HG03025 (cell line): ENCODE measurements at regions not wholly inside any gene's neighbourhood (a gene's known extent, or its start where the extent isn't known, plus 50 kb on each side); places are given as distances from the start of the nearest gene placed in this dataset.
"Not testable (repeated sequence)": the region's sequence is repeated elsewhere in the genome, so short reads cannot be mapped to it uniquely, and the experiment has no call there.

Experiments used
- ATAC-seq: cut with Tn5 transposase; IDR thresholded peaks from one replicate; pipeline ENCODE4 v1.9.1; 2021; ENCODE audit warnings: mild to moderate bottlenecking, moderate library complexity; ENCODE audit not compliant: unreplicated experiment, low FRiP score

DNA sequence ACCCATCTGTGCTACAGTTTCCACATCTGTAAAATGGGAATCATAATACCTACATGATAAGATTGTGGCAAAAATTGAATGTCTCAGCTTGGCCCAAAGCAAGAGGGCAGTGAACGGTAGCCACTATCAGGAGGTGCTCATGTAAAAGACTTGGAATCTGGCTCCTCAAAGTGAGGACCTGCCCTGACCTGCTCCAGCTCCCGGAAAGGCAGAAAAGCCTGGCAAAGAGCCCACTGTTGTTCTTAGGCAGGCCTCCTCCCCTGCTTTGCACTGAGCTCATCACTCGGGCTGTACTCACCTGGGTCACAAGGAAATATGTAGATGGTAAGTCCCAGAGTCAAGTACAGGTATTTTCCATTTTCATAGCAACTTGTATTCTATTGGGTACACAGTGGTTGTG is 250.7 kb upstream of the TBL1XR1 start:
- ATAC-seq = no peak

DNA sequence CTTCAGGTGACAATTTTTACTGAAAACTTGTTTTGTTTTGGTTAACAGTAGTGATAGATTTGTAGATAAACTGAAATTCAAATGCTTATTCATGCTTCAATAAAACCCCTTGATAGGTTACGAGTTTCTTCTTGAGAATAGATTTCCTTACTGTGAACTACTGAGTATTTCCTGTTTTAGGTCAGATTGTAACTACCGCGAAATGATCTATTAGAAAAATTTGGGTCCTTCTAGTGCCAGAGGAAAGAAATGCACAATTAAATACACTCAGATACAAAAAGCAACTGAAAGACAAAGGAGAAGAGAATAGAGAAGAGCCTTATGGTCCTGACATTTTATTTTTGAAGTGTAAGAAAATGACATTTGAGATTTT is 251.7 kb upstream of the TBL1XR1 start:
- ATAC-seq = peak; percentile 12

DNA sequence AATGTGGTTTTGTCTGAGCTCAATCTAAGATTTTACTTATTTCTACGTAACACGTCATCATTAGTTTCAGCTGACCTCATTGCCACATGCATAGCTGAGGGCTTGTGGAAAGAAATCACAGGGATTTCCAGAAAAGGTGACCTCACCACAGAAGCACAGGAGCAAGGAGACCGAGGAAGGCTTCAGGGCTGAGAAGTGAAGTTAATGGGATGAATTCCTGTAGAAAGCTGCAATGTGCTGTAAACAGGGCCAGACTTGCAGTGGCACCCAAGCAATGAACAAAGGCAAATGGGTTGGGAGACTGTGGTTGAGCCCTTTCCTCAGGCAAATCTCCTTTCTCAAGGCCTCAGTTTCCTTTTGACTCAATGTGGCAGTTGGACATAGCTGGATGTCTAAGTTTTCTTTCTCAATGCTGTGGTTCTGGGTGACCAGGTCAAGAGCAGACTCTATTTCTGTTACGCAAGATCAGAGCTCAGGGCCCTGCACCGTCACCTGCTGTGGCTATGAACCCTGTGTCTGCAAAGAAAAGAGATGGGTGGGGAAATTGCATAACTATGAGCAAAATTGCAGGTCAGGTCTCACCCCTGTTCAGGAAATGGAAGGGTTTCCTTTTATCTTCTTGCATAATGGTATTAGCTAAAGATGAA is 252.2 kb upstream of the TBL1XR1 start:
- ATAC-seq = peak; percentile 94

DNA sequence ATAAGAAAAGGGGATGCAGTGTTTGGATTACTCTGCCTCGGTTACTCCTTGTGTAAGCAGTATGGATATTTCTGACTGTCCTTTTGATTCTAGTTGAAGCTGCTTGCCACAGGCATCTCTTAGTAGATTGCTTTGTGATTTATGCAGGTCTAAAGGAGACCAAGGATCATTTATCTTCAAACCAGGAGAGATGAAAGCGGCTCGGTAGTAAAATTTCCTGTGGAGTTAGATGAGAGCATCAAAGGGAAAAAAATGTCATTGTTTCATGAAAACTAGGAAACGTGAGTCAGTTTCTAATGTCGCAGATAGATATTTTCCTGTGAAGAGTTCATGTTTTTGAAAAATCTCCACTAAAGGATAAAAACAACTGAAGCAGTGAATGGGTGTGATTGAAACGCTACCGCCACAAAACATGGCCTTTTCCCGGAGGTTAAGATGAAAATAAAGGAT is 254.0 kb upstream of the TBL1XR1 start:
- no peak for ATAC-seq

DNA sequence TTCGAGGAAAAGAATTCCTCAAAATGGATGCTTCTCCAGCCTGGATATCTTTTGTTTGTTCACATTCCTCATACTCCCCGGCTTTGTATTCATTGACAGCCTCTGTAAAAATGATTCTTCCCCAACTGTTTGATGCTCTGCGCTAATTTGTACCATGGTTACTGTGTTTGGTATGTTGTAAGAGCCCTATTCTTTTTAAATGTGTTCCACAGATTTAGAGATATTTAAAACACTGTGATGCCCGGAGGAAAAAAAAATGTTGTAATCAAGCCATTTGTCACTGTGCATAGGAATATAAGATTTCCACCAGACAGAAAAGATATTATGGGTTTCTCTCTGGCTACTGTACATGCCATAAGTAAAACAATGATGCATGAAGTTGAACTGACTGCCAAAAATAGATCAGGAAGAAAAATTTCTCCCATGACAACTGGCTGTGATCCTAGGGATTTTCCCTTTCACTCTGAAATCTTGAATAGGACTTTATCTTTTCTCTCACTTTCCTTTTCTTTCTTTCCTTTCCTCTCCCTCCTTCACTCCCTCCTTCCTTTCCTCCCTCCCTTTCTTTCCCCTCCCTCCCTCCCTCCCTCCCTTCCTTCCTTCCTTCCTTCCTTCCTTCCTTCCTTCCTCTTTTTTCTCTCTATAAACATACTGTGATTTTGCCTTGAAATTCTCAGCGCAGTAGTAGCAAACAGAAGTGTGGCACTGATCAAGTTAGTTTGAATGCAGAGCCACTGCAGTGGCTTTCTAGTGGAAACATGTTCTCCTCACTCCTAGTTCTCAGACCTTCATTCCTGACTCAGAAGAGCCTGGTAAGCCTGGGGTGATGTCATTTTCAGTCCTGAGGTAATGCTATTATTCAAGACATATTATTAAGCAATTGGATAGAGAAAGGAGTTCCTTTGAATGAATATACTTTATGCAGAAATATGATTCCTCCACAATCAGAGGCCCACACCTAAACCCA is 254.9 kb upstream of the TBL1XR1 start:
- no peak for ATAC-seq

DNA sequence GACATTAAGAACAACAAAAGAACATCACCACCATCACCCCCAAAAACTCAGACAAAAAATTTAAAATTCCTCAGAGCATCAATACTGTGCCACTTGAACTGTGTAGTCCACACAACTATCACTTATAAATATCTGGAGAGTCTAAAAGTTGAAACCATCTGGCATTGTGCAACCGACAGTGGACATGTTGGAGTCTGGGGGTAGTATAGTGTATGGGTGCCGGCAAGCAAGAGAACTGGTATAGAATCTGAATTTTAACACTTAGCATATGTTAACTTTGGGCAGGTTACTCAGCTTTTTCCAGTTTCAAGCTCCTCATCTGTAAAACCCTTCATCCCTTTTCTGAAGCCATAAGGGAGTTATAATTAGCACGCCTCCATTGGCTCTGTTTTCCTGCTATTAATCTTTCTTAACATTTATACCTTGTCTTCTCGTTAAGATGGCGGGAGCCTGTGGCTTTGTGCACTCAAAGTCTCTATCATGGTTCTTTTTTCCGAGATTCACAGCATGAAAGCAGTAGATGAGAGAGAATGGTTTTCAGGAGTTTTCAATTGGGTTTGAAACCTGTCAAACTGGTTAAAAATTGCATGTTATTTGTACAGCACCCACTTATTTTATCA is 255.7 kb upstream of the TBL1XR1 start:
- ATAC-seq = no peak

DNA sequence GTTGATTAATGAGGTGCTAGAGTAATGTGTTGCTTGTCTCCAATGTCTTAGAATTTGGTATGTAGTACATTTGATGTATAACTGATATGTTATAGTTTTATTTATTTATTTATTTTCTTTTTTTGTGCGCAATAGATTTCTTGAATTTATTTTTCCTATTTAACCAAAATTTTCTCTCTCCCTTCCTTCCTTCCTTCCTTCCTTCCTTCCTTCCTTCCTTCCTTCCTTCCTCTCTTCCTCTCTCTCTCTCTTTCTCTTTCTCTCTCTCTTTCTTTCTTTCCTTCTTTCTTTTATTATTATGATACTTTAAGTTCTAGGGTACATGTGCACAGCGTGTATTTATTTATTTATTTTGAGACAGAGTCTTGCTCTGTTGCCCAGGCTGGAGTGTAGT is 256.2 kb upstream of the TBL1XR1 start:
- no peak for ATAC-seq

DNA sequence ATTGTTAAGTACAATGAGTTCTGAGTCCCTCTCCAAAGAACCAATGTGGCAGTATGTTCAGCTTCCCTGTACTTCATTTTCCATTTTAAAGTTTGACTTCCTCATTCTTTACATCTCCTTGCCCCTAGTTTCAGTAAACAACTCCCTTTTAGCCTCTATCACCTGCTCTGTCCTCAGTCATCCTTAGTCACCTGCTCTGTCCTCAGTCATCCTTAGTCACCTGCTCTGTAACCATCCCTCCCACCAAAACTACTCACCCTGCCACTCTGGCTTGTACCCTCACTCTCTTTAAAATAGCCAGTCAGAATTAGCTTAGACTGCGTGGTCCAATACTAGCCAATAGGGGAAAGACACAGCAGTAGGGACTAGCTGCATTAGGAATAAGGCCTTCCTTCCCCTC is 259.9 kb upstream of the TBL1XR1 start:
- ATAC-seq = not testable (repeated sequence)

DNA sequence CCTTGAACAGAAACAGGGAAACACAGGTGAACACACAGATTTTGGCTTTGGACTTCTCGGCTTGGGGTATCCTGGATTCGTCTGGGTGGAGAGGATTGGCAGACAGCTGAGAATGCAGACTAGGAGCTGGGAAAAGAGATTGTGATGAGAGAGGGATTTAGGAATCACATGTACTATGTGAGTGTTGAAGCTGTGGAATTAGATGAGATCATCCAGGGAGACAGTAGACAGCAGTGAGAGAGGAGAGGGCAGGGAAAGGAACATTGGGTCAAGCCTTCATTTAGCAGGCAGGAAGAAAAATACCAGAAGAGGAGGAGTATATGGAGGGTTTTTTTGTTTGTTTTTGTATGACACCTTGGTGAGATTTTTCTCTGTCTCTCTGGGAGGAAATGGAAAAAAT is 262.1 kb upstream of the TBL1XR1 start:
- ATAC-seq = no peak

DNA sequence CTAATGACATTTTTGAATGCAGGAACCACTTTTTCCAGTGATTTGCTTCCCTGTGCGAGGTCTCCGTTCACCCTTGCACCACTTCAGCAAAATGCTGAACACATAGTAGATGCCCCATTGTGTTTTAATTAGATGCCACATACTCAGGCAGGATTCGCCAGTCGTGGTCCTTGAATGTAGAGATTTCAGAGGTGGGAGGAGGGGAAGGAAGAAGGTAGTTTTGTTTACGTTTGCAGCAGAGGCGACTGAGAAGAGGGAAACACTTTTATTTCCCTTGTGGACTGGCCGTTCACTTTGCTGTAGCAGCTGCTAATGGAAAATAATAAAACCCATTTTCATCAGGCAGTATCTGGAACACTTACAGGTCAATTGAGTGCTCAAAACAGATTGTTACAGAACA is 262.8 kb upstream of the TBL1XR1 start:
- no peak for ATAC-seq

DNA sequence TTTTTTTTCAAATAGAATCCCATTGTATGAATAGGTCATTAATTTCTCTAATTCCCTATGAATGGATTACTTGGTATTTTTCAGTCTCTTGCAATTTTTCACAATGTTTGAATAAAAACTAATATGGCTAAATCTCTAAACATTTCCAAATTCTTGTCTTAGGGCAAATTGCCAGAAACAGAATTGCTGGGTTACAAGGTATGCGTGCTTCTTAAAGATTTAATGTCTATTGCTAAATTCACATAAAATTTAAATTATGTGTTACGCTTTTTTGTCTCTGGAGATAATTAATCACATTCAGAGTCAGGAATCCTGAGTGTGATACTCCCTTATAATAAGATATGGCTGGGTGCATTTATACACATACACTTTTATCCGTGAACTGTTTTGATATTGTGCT is 264.5 kb upstream of the TBL1XR1 start:
- ATAC-seq = no peak

DNA sequence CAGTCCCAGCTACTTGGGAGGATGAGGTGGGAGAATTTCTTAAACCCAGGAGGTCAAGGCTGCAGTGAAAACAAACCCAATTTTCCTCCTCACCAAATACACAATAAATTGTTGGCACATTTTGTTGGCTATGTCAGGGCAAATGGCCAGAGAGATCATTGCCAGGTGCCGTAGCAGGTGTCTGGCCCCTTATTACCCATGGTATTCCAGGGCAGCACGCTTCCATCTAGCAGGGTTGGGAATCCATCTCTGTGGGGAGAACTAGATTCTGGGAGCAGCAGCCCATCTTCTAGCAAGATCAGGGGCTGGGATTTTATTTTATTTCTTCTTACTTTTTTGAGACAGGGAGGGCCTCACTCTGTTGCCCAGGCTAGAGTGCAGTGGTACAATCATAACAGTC is 266.1 kb upstream of the TBL1XR1 start:
- ATAC-seq = not testable (repeated sequence)

DNA sequence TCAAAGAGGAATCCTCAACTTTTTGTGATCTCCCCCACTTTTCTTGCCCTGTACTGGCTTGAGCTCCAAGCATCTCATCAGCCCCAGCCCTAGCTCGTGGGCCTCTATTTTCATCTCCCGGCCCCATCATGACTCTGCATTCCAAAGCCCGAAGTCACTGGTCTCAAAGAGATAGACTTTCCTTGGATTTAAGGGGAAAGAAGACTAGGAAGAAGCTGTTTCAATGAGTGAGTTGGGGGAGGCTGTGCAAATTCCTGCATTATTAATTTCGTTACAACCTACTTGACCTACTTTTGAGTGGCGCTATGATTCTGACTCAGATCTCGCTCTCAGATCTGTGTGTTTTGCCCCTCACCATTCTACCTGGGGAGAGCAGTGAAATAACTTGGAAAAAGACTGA is 266.6 kb upstream of the TBL1XR1 start:
- ATAC-seq = no peak

DNA sequence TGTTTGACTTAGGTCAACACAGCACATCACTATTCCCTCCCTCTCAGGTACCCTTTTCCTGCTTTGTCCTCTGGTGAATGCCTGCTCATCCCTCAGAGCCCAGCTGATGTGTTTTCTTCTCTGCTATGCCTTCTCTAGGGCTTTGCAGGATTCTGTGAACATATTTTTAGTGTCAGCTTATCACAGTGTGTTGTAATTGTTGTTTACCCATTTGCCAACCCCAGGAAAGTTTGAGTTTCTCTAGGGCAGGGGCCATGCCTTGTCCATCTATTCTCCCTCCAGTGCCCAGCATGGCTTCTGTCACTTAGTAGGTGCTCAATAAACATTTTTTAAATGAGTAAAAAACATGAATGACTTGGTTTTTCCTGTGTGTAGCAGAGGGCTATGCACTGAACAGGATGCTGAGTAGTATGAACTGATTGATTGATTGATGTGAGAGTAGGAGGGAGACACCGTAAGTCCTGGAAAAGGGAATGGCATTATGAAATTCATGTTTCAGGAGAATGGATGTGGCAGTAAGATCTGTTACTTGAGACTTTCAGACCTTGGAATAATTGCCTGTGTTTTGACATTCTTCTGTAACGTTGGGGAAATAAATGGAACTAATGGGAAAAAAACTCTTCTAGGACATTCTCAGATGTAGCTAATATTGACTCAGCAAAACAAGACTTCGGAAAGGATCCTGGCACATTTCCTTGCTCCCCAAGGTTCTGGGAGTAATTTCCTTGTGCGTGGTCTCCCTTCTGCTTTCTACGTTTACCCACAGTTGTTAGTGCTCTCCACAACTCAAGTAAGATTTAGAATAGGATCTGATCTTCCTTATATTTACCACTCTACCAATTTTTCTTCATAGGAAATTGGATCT is 267.3 kb upstream of the TBL1XR1 start:
- ATAC-seq = no peak

DNA sequence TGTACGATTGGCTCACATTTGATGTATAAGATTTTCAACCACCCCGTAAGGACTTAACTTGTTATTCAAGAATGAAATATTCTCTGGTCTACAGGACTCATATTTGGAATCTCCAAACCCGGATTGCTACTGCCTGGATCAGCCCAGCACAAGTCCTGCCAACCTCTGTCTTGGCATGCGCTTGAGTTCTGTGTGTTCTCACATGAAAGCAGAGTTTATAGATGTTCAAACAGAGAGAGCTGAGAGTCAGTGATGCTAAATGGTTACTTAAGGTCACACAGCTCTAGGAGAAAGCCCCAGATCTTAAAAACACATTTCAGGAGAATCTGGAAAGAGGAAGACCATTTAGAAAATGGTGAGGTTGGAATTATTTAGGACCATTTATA is 268.0 kb upstream of the TBL1XR1 start:
- ATAC-seq = no peak

DNA sequence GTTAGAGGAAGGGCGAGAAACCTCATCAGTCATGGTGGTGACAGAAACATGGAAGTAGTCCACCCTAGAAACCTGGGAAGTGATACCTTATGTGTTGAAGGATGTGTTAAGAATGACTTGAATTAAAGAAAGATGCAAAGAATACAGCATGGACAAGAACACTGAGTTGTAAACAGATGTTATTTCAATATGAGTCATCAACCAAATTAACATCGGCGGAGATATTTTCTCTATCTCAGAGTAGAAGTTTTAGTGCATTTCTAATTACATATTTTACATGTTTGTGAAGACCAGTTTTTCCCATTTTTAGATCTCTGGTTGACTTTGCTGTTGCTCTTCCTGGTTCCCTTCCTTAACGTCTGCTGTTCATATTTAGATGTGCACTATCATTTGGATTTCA is 268.8 kb upstream of the TBL1XR1 start:
- ATAC-seq = no peak

DNA sequence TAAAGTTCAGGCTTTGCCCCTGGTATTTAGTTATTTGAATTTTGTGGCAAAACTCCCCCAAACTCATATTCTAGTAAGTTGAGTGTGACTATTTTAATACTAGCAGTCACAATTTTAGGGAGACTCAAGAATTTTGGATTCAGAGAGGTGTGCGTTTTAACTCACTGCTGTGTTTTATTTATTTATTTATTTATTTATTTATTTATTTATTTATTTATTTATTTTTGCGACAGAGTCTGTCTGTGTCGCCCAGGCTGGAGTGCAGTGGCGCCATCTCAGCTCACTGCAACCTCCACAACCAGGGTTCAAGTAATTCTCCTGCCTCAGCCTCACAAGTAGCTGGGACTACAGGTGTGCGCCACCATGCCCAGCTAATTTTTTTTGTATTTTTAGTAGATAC is 269.3 kb upstream of the TBL1XR1 start:
- not testable (repeated sequence) for ATAC-seq

DNA sequence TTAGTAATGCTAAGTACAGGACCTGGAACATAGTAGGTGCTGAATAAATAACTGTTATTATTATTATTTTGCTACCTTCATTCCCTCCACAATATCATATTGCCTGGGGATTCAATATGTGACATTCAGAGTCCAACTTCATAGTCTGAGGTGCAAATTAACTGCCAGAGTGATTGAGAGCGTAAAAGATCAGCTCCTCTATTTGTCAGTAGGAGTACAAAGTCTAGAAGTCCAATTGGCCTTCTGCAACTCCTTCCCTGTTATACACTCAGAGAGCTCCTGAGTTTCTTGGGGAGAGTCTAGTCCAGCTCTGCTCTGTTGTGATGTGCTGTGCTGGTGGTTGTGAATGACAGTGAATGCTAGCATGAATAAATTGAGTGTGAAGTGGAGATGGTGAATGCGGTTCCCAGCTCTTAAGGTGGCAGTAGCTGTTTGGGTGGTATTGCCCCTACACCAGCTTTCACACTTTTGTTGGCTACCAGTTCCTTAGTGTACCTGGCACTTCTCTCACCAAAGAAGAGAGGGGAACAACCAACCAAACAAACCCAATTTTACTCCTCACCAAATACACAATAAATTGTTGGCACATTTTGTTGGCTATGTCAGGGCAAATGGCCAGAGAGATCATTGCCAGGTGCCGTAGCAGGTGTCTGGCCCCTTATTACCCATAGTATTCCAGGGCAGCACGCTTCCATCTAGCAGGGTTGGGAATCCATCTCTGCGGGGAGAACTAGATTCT is 270.1 kb upstream of the TBL1XR1 start:
- ATAC-seq = no peak

DNA sequence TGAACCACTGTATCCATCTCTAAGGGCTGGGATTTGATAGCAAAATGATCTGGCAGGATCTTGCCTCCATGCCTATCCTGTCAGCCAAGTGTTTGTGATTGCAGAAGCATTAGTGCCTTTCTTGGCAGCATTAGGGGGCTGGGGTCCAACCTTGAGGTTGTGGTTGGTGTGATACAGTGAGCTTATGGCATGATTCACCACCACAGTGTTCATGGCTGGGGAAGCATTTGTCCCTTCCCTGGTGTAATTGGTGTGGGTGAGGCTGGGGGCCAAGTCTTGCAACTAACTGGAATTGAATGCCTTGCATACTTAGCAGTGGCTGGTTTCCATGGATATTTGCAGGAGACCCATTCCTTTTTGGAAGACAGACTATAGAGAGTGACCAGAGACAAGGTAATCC is 271.0 kb upstream of the TBL1XR1 start:
- ATAC-seq = no peak

DNA sequence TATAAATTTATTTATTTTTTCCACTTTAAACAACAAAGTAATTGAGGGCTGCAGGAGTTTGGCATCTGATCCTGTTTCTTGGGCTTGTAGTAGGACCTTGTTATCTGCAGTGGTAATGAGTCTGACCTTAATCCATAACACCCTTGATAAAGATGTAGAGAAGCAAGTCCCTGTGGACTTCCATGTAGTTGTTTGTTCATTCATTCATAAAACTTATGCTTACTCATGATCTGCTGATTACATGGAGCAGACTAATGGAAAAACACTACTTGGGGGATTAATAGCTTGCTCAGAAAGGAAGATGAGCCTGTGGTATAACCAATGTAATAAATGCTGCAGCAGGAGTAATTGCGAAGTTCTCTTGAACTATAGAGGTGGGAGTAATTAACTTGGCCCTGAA is 271.5 kb upstream of the TBL1XR1 start:
- ATAC-seq = no peak
